Ovary (tissue), 7 donors: ENCODE measurements at regions not wholly inside any gene's neighbourhood (a gene's known extent, or its start where the extent isn't known, plus 50 kb on each side); places are given as distances from the start of the nearest gene placed in this dataset.

Source experiments
- DNase-seq, 5 donors: peaks; one replicate each; pipeline ENCODE4 v3.0.0-alpha.2; 2019 to 2020
- H3K27ac ChIP-seq, 2 donors: fragments of 200-600 bp; one replicate each; pipeline versions ENCODE4 v1.5.1 to v1.8.0; 2019 to 2022
- H3K27me3 ChIP-seq: fragments of 200-600 bp; one replicate; pipeline ENCODE4 v1.8.0; 2022
- H3K36me3 ChIP-seq: fragments of 200-600 bp; sonication (generic); one replicate; pipeline ENCODE4 v1.5.1; 2019
- H3K4me1 ChIP-seq: one replicate; pipeline ENCODE4 v1.8.1; 2013; ENCODE audit warnings: mild to moderate bottlenecking, moderate library complexity; ENCODE audit not compliant: insufficient read depth
- H3K4me3 ChIP-seq: fragments of 200-600 bp; sonication (generic); one replicate; pipeline ENCODE4 v1.5.1; 2017
- H3K9me3 ChIP-seq, 2 donors: fragments of 200-600 bp in 1 of 2; sonication (generic) in 1 of 2; one replicate each; pipeline versions ENCODE4 v1.5.1 to v1.8.1; 2013 to 2019; ENCODE audit warnings: mild to moderate bottlenecking in 1 of 2, moderate library complexity in 1 of 2
- EP300 ChIP-seq: sonication (generic); formaldehyde crosslinking; IDR thresholded peaks from one replicate; pipeline ENCODE4 v1.6.1; 2017; ENCODE audit warnings: antibody characterized with exemption
- POLR2A ChIP-seq: fragments of 450-650 bp; IDR thresholded peaks from one replicate; pipeline ENCODE4 v1.6.1; 2017; ENCODE audit warnings: antibody characterized with exemption, mild to moderate bottlenecking, moderate library complexity
- WGBS, 3 donors: extraction: QIAGEN DNeasy Blood & Tissue Kit in 1 of 3; methylation state at CpG; one replicate each; pipeline versions ENCODE4 v1.1.5 to v1.1.7; 2013 to 2017; 5-methylcytosine and 5-hydroxymethylcytosine counted together
- intact Hi-C, 4 donors: fragments of 100-400 bp; cut with DNase I; formaldehyde crosslinking; loops; one replicate each; pipeline versions ENCODE4 v1.11.0 to v1.15.1; 2022 to 2023
- TF ChIP-seq, protein P1 (sequence below), 3 donors: fragments of 450-650 bp in 2 of 3; fragments of 200-600 bp in 1 of 3; IDR thresholded peaks; one replicate each; pipeline versions ENCODE4 v1.5.1 to v1.8.0; 2016 to 2022; ENCODE audit warnings: antibody characterized with exemption in 3 of 3, mild to moderate bottlenecking in 1 of 3
- donor health status: DM: no; HTN: no; CAD: no; lungs with moderate emphysema.
- donor health status: DM: no; HTN: no; CAD: no.
- donor health status: Bipolar disorder and iron deficiency.
- donor health status: DM: no; HTN: no; CAD: no.
- donor health status: DM: yes; HTN: yes; CAD: no.

DNA sequence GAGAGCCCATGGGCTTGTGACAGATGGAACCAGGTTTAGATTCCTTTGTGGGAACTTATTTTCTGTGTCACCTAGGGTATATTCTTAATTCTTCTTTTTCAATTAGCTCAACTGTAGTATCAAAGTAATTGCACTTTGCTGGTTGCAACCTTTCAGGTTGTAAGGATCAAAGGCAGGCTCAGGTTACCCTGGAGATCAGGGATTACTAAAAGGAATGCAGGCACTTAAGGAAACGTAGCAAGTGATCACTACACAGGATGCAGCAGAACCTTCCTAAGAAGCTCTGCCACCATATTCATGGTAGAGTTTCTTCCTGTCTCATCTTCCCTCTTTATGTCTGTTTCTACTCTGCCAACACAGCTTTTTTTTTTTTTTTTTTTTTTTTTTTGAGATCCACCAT is 133.2 kb upstream of the JAG1 start:
- no peak for DNase-seq
- H3K36me3 ChIP-seq, result no peaks in the 10 kb centered on the region
- 88 to 91% (median 91%) methylated on average over 1 of the region's 1 CpG for WGBS, 3 donors
- TF ChIP-seq POLR2A, result no peak
- TF ChIP-seq EP300, result no peak
- H3K9me3 ChIP-seq, result no peaks in the 10 kb centered on the region
- no peak overlapping the region for H3K27ac ChIP-seq
- H3K27me3 ChIP-seq, result no peaks in the 10 kb centered on the region
- H3K4me3 ChIP-seq, result no peak overlapping the region
- no peaks in the 10 kb centered on the region for H3K4me1 ChIP-seq
- intact Hi-C loops, result no loop called here

DNA sequence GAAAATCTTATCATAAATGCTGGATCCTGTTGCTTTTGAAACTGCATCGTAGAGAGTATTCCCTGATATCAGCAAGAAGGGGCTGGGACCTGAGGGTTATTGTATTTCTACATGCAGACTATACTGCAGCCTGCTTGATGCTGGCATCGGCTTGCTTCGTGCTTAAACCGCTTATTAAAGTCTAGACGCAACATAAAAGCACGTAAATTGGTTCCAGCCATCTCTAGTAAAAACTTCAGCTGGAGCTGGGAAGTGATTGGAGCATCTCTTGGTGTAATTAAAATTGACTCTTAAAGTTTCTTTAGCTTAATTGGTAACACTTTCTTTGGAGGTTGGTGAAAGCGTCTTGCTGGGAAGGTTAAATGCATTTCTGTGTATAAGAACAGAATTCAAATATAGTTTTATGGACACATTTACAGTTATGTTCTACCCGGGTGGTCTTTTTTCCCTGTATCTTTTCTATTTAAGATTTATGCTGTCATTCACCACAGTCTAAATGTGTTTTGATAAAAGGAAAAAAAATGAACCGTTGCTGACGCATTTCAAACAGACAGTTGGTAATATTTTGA is 139.0 kb upstream of the JAG1 start:
- Histone ChIP-seq H3K27me3 (no peaks in the 10 kb centered on the region), H3K27ac (no peak overlapping the region), H3K4me1 (no peaks in the 10 kb centered on the region), H3K4me3 (no peak overlapping the region), H3K9me3 (no peaks in the 10 kb centered on the region), H3K36me3 (no peaks in the 10 kb centered on the region)
- TF ChIP-seq, protein P1, sequence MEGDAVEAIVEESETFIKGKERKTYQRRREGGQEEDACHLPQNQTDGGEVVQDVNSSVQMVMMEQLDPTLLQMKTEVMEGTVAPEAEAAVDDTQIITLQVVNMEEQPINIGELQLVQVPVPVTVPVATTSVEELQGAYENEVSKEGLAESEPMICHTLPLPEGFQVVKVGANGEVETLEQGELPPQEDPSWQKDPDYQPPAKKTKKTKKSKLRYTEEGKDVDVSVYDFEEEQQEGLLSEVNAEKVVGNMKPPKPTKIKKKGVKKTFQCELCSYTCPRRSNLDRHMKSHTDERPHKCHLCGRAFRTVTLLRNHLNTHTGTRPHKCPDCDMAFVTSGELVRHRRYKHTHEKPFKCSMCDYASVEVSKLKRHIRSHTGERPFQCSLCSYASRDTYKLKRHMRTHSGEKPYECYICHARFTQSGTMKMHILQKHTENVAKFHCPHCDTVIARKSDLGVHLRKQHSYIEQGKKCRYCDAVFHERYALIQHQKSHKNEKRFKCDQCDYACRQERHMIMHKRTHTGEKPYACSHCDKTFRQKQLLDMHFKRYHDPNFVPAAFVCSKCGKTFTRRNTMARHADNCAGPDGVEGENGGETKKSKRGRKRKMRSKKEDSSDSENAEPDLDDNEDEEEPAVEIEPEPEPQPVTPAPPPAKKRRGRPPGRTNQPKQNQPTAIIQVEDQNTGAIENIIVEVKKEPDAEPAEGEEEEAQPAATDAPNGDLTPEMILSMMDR (IDR thresholded peaks at IDR 0.05), result no peak
- TF ChIP-seq EP300, result no peak
- no peak for TF ChIP-seq POLR2A
- 78 to 80% (median 78%) methylated on average over 10 of the region's 10 CpGs for WGBS, 3 donors
- DNase-seq, result no peak
- intact Hi-C loops, result no loop called here

DNA sequence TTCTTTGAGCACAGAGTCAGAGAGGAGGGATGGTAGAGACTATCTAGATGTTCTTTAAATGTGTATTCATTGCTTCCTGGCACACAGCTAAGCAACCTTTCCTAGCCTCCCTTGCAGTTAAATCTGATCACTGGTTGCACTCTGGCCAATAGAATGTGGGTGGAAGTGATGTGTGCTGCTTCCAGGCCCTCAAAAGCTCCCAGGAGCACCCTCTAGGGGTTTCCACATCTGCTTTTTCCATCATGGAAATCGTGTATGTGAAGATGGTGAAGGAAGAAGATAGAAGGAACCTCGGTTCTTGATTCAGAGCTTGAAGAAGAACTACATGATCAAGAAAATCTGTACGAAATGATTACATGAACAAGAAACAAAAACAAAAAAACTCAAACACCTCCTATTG is 149.8 kb upstream of the JAG1 start:
- Histone ChIP-seq H3K4me1 (no peaks in the 10 kb centered on the region), H3K4me3 (no peak overlapping the region), H3K27me3 (no peaks in the 10 kb centered on the region), H3K36me3 (no peaks in the 10 kb centered on the region), H3K9me3 (no peaks in the 10 kb centered on the region), H3K27ac (no peak overlapping the region)
- intact Hi-C loops, result no loop called here
- TF ChIP-seq EP300, result no peak
- TF ChIP-seq POLR2A, result no peak
- TF ChIP-seq, protein P1 (IDR thresholded peaks at IDR 0.05), result no peak
- no peak for DNase-seq
- WGBS, 3 donors, result 86 to 89% (median 86%) methylated on average over 3 of the region's 3 CpGs

DNA sequence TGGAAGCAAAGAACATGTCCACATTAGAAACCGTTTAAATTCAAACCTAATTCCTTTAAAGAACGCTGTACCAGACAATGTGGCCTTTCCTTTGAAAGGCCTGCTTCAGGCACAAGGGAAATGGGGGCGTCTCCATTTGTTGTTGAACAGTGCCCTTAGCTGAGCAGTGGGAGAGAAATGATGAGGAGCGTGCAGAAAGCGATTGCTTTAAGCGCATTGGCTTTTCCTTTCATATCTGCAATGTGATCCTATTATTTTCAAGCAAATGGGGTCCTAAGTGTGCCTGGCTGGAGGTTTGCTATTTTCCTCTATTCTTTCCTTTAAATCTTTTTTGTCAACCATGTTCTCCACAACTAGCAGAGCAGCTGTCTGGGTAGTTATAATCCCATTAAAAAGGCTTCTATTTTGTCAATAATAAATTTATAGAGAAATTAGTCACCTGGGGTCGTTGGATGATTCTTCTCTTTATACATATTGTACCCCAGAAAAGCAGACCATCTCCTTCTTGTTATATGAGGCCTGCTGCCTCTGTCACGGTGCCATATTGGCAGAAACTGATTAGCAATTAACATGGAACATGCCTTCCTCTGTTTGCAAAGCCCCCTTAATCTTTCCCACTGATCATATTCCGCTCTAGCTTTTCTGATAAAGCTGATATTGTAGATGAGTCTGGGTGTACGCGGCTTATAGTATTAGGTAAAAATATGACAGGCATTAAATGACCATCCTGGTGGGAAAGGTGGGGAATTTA is 151.1 kb upstream of the JAG1 start:
- Histone ChIP-seq H3K27ac (no peak overlapping the region), H3K27me3 (no peaks in the 10 kb centered on the region), H3K9me3 (no peaks in the 10 kb centered on the region), H3K36me3 (no peaks in the 10 kb centered on the region), H3K4me3 (no peak overlapping the region), H3K4me1 (no peaks in the 10 kb centered on the region)
- intact Hi-C loops, result no loop called here
- DNase-seq, result no peak
- TF ChIP-seq, protein P1 (IDR thresholded peaks at IDR 0.05), result no peak
- TF ChIP-seq POLR2A (no peak), EP300 (no peak)
- WGBS, 3 donors, result 87 to 90% (median 88%) methylated on average over 11 of the region's 11 CpGs

DNA sequence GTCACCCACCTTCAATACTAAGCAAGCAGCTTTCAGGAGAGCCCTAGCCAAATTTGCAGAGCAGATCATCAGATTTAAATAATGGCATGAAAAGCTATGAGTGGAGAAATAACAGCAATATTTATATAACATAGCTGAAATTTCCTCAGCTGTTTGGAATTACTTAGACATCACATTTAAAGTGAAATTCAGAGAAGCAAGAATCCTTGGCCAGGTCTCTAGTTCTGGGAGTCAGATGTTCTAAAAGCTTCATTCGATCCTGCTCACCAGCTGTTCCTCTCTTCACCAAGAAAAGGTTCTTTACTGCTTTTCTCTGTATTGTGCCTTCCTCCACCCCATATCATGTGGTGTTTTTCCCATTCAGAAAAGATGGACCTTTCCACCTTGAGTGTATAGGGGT is 152.3 kb upstream of the JAG1 start:
- Histone ChIP-seq H3K4me3 (no peak overlapping the region), H3K27ac (no peak overlapping the region), H3K9me3 (no peaks in the 10 kb centered on the region), H3K36me3 (no peaks in the 10 kb centered on the region), H3K4me1 (no peaks in the 10 kb centered on the region), H3K27me3 (no peaks in the 10 kb centered on the region)
- TF ChIP-seq, protein P1 (IDR thresholded peaks at IDR 0.05), result no peak
- TF ChIP-seq POLR2A (no peak), EP300 (no peak)
- WGBS, 3 donors, result 31 to 56% (median 49%) methylated on average over 1 of the region's 1 CpG
- DNase-seq, result no peak
- intact Hi-C loops, result no loop called here
